D721Med (cell line): ENCODE measurements at regions not wholly inside any gene's neighbourhood (a gene's known extent, or its start where the extent isn't known, plus 50 kb on each side); places are given as distances from the start of the nearest gene placed in this dataset.

Source experiments
- DNase-seq: peaks from one replicate; pipeline ENCODE4 v3.0.0; 2011; ENCODE audit warnings: low spot score; ENCODE audit not compliant: insufficient read length
- FAIRE-seq: peaks from 2 replicates; lab custom pipeline; 2011; peaks lifted over from hg19 to GRCh38; lab: Jason Lieb, UNC
- TF ChIP-seq, protein P1 (sequence below): IDR thresholded peaks from 2 replicates; pipeline ENCODE4 v1.5.1; 2012; ENCODE audit warnings: mild to moderate bottlenecking, control low read depth; ENCODE audit not compliant: insufficient read depth; ENCODE audit errors: missing control alignments

DNA sequence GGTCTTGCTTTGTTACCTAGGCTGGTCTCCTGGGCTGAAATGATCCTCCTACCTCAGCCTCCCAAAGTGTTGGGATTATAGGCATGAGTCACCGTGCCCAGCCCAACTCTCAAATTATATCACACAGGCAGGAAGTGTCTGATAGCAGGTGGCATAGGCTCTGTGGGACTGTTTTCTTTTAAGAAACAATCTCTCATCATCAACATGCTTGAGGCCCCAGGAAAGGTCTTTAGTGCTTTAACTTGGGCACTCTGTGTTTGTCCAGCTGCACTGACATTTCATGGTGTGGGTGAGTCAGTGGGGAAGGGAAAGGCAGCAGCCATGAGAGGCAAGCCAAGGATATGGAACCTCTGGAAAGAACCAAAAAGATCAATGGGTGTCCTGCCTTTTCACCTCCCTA, 88.1 kb upstream of the TSPAN5 start:
- no peak for FAIRE-seq

DNA sequence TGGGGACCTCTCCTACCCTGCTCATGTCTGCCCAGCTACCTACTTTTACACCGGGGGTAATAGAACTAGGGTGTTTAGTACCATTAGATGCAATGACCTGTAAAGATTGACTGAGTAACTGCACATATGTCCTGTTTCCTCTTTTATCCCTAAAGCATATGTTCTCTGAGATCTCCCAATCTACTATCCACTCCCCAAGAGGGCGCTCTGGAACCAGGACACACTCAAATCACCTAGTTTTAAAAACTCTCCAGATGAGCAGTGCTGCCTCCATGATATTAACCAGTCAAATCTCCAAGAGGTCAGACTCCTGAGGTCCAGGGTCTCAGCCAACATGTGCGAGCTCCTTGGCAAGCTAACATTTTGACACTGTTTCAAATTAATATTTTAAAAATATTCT, 87.0 kb upstream of the TSPAN5 start:
- TF ChIP-seq, protein P1, sequence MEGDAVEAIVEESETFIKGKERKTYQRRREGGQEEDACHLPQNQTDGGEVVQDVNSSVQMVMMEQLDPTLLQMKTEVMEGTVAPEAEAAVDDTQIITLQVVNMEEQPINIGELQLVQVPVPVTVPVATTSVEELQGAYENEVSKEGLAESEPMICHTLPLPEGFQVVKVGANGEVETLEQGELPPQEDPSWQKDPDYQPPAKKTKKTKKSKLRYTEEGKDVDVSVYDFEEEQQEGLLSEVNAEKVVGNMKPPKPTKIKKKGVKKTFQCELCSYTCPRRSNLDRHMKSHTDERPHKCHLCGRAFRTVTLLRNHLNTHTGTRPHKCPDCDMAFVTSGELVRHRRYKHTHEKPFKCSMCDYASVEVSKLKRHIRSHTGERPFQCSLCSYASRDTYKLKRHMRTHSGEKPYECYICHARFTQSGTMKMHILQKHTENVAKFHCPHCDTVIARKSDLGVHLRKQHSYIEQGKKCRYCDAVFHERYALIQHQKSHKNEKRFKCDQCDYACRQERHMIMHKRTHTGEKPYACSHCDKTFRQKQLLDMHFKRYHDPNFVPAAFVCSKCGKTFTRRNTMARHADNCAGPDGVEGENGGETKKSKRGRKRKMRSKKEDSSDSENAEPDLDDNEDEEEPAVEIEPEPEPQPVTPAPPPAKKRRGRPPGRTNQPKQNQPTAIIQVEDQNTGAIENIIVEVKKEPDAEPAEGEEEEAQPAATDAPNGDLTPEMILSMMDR = peak; percentile 69
- FAIRE-seq (no peak), DNase-seq (no peak)

More for the DNA sequence above, 88.1 kb upstream of the TSPAN5 start:
- TF ChIP-seq, protein P1 = no peak
- DNase-seq = no peak

DNA sequence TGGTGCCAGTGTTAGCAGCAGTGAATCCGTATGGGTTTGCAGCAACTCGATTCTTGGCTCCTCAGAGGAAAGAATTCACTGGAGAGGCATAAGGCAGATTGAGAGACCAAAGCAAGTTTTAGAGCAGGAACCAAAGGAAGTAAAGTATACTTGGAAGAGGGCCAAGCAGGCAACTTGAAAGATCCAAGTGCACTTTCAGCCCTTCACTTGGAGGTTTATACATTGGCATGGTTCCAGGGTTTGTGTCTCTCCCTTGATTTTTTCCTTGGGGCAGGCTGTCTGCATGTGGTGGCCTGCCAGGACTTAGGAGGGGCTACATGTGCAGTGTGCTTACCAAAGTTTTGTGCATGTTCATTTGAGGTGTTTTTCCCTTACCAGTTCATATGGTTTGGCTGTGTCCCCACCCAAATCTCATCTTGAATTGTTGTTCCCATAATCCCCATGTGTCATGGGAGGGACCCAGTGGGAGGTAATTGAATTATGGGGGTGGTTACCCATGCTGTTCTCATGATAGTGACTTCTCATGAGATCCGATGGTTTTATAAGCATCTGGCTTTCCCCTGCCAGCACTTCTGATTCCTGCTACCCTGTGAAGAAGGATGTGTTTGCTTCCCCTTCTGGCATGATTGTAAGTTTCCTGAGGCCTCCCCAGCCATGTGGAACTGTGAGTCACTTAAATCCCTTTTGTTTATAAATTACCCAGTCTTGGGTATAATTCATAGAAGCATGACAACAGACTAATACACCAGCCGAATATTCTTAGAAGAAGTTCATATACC, 86.2 kb upstream of the TSPAN5 start:
- no peak for DNase-seq
- no peak for FAIRE-seq
- TF ChIP-seq, protein P1 = no peak

DNA sequence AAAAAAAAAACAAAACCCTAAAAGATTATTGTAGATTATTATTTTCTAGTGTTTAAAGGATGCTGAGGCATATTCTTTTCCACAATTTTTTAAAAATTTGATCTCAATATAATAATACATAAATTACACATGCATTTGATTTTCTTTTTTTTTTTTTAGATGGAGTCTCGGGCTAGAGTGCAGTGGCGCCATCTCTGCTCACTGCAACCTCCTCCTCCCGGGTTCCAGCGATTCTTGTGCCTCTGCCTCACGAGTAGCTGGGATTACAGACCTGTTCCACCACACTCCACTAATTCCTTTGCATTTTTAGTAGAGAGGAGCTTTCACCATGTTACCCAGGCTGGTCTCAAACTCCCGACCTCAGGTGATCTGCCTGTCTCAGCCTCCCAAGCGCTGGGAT, 83.5 kb upstream of the TSPAN5 start:
- TF ChIP-seq, protein P1 = no peak
- DNase-seq (no peak), FAIRE-seq (no peak)

DNA sequence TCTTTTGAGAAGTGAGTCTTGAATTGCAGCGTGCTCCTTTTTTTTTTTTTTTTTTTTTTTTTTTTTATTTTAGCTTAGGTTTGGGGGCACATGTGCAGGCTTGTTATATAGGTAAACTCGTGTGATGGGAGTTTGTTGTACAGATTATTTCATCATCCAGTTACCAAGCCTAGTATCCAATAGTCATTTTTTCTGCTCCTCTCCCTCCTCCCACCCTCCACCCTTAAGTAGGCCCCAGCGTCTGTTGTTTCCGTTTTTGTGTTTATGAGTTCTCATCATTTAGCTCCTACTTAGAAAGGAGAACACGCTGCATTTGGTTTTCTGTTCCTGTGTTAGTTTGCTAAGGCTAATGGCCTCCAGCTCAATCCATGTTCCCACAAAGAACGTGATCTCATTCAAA, 81.3 kb upstream of the TSPAN5 start:
- DNase-seq (no peak), FAIRE-seq (no peak)
- TF ChIP-seq, protein P1 = no peak

DNA sequence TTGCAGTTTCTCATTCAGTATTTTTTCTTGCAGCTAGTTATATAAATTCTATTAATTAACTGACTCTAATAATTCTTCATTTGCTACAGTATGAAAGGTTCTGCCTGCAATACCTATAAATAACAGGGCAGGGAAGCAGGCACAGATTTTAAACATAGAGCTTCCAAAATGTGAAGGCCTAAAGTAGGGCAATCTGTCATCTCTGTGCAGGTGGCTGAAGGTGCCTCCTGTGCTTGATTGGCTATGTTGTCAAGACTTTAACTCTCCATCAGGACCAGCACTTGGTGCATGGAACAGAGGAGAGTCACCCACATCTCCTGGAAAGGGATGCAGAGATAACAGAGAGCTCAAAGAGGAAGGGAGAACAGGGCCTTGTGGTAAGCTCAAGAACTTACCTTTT, 75.2 kb upstream of the TSPAN5 start:
- DNase-seq (no peak), FAIRE-seq (no peak)
- TF ChIP-seq, protein P1 = no peak

DNA sequence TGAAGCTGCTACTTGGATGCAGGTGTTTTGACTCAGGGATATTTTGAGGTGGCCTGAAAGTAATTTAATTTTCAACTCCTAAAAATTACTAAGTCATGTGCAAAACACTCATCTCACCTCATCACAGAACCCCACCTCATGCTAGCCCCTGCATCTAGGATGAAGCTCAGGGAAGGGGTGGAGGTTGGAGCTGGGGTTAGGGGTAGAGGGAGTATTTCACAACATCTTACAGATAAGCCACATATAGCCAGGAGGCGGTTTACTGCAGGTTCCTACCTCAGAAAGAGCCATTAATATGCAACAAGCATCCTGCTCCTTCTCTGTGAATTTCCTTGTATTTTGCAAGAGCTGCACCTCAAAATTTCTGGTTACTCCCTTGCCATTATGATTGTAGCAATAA, 70.5 kb upstream of the TSPAN5 start:
- no peak for FAIRE-seq
- DNase-seq = no peak
- TF ChIP-seq, protein P1 = no peak
